H9 (cell line): ENCODE measurements at regions not wholly inside any gene's neighbourhood (a gene's known extent, or its start where the extent isn't known, plus 50 kb on each side); places are given as distances from the start of the nearest gene placed in this dataset.

Source experiments
- DNase-seq: peaks from one replicate; pipeline ENCODE4 v3.0.0-alpha.2; 2017
- H2AFZ ChIP-seq: one replicate; pipeline ENCODE4 v1.6.1; 2013; ENCODE audit warnings: mild to moderate bottlenecking, low read length, control low read depth, moderate library complexity
- H2AK5ac ChIP-seq: 2 replicates; pipeline ENCODE4 v1.6.1; 2013; ENCODE audit warnings: low read length, control low read depth, mixed read lengths; ENCODE audit not compliant: insufficient read length
- H2BK120ac ChIP-seq: one replicate; pipeline ENCODE4 v1.6.1; 2013; ENCODE audit warnings: low read depth, mild to moderate bottlenecking, low read length, control low read depth, inconsistent platforms; ENCODE audit not compliant: poor library complexity, severe bottlenecking
- H2BK12ac ChIP-seq: 2 replicates; pipeline ENCODE4 v1.6.1; 2013; ENCODE audit warnings: low read length, control low read depth, mixed read lengths, low read depth; ENCODE audit not compliant: insufficient read length
- H2BK15ac ChIP-seq: 2 replicates; pipeline ENCODE4 v1.6.1; 2013; ENCODE audit warnings: low read depth, low read length, control low read depth
- H2BK20ac ChIP-seq: one replicate; pipeline ENCODE4 v1.6.1; 2013; ENCODE audit warnings: low read depth, mild to moderate bottlenecking, low read length, control low read depth, inconsistent platforms; ENCODE audit not compliant: poor library complexity, severe bottlenecking
- H2BK5ac ChIP-seq: 2 replicates; pipeline ENCODE4 v1.6.1; 2013; ENCODE audit warnings: low read length, control low read depth, mixed read lengths; ENCODE audit not compliant: insufficient read length
- H3K14ac ChIP-seq: 2 replicates; pipeline ENCODE4 v1.6.1; 2013; ENCODE audit warnings: low read length, control low read depth; ENCODE audit not compliant: insufficient read depth
- H3K18ac ChIP-seq: 2 replicates; pipeline ENCODE4 v1.6.1; 2013; ENCODE audit warnings: low read depth, mild to moderate bottlenecking, mixed read lengths, low read length, control low read depth; ENCODE audit not compliant: insufficient read length
- H3K23ac ChIP-seq: 2 replicates; pipeline ENCODE4 v1.6.1; 2013; ENCODE audit warnings: low read length, control low read depth, mixed read lengths, low read depth; ENCODE audit not compliant: insufficient read length
- H3K23me2 ChIP-seq: 2 replicates; pipeline ENCODE4 v1.6.1; 2013; ENCODE audit warnings: low read depth, mild to moderate bottlenecking, mixed read lengths, low read length, control low read depth; ENCODE audit not compliant: insufficient read length, poor library complexity, severe bottlenecking
- H3K27ac ChIP-seq: 2 replicates; pipeline ENCODE4 v1.5.1; 2013; ENCODE audit warnings: low read length, control low read depth, mixed read lengths, low read depth; ENCODE audit not compliant: insufficient read length
- H3K27me3 ChIP-seq: 2 replicates; pipeline ENCODE4 v1.6.1; 2013; ENCODE audit warnings: low read length, control low read depth, inconsistent platforms; ENCODE audit not compliant: insufficient read depth
- H3K4ac ChIP-seq: 2 replicates; pipeline ENCODE4 v1.6.1; 2013; ENCODE audit warnings: low read depth, mild to moderate bottlenecking, control low read depth, inconsistent platforms, low read length, moderate library complexity
- H3K4me1 ChIP-seq: 2 replicates; pipeline ENCODE4 v1.6.1; 2013; ENCODE audit warnings: low read length, control low read depth, inconsistent platforms; ENCODE audit not compliant: insufficient read depth
- H3K4me2 ChIP-seq: 2 replicates; pipeline ENCODE4 v1.6.1; 2013; ENCODE audit warnings: low read length, control low read depth, mixed read lengths; ENCODE audit not compliant: insufficient read length, insufficient read depth
- H3K56ac ChIP-seq: 2 replicates; pipeline ENCODE4 v1.6.1; 2013; ENCODE audit warnings: low read depth, mild to moderate bottlenecking, mixed read lengths, low read length, control low read depth; ENCODE audit not compliant: insufficient read length
- H3K79me1 ChIP-seq: 2 replicates; pipeline ENCODE4 v1.6.1; 2013; ENCODE audit warnings: low read depth, mild to moderate bottlenecking, moderate library complexity, low read length, control low read depth, inconsistent platforms; ENCODE audit not compliant: insufficient read depth, poor library complexity, severe bottlenecking
- H3K79me2 ChIP-seq: 2 replicates; pipeline ENCODE4 v1.6.1; 2013; ENCODE audit warnings: low read length, control low read depth, inconsistent platforms; ENCODE audit not compliant: insufficient read depth
- H3K9ac ChIP-seq: 2 replicates; pipeline ENCODE4 v1.6.1; 2013; ENCODE audit warnings: low read length, control low read depth, mixed read lengths; ENCODE audit not compliant: insufficient read length; ENCODE audit errors: extremely low read depth
- H3K9me3 ChIP-seq: one replicate; pipeline ENCODE4 v1.6.1; 2013; ENCODE audit warnings: low read depth, low read length, inconsistent platforms; ENCODE audit not compliant: control insufficient read depth
- H3T11ph ChIP-seq: one replicate; pipeline ENCODE4 v1.6.1; 2013; ENCODE audit warnings: mild to moderate bottlenecking, low read length, control low read depth, inconsistent platforms
- H4K20me1 ChIP-seq: one replicate; pipeline ENCODE4 v1.6.1; 2013; ENCODE audit not compliant: control insufficient read depth, insufficient read length, insufficient read depth
- H4K5ac ChIP-seq: 2 replicates; pipeline ENCODE4 v1.6.1; 2013; ENCODE audit warnings: low read depth, mild to moderate bottlenecking, mixed read lengths, low read length, control low read depth; ENCODE audit not compliant: insufficient read length
- H4K8ac ChIP-seq: replicated peaks from 2 replicates; pipeline ENCODE4 v1.6.1; 2013; ENCODE audit warnings: low read length, control low read depth, mixed read lengths, low read depth; ENCODE audit not compliant: insufficient read length
- H4K91ac ChIP-seq: 2 replicates; pipeline ENCODE4 v1.6.1; 2013; ENCODE audit warnings: low read depth, mild to moderate bottlenecking, moderate library complexity, mixed read lengths, low read length, control low read depth; ENCODE audit not compliant: insufficient read length
- H3K27ac Mint-ChIP-seq, 3 experiments: 2 replicates in 2 of 3; 3 replicates in 1 of 3; pipeline ENCODE4 v1.8.0; 2020 to 2021; ENCODE audit warnings: mixed read lengths in 3 of 3, mild to moderate bottlenecking in 1 of 3, moderate library complexity in 1 of 3
- H3K27me3 Mint-ChIP-seq: 2 replicates; pipeline ENCODE4 v1.8.0; 2021; ENCODE audit warnings: low read depth, mild to moderate bottlenecking, moderate library complexity, mixed read lengths
- H3K36me3 Mint-ChIP-seq, 3 experiments: 2 replicates in 2 of 3; 3 replicates in 1 of 3; pipeline ENCODE4 v1.8.0; 2020 to 2021; ENCODE audit warnings: low read depth in 3 of 3, mixed read lengths in 3 of 3; ENCODE audit not compliant: insufficient read depth in 1 of 3
- H3K4me1 Mint-ChIP-seq, 2 experiments: 2 replicates each; pipeline ENCODE4 v1.8.0; 2020; ENCODE audit warnings: mixed read lengths in 2 of 2
- H3K4me3 Mint-ChIP-seq, 2 experiments: 2 replicates in 1 of 2; 3 replicates in 1 of 2; pipeline ENCODE4 v1.8.0; 2020 to 2021; ENCODE audit warnings: mild to moderate bottlenecking in 2 of 2, mixed read lengths in 2 of 2, moderate library complexity in 1 of 2
- H3K9me3 Mint-ChIP-seq, 2 experiments: 2 replicates in 1 of 2; 3 replicates in 1 of 2; pipeline ENCODE4 v1.8.0; 2020; ENCODE audit warnings: mild to moderate bottlenecking in 2 of 2, mixed read lengths in 2 of 2, moderate library complexity in 1 of 2
- CTCF ChIP-seq: fragments of 200-600 bp; sonication (generic); conservative IDR thresholded peaks from 3 replicates; pipeline ENCODE4 v1.8.0; 2021; ENCODE audit warnings: antibody characterized with exemption, mild to moderate bottlenecking
- WGBS: extraction: QIAGEN DNeasy Blood & Tissue Kit; methylation state at CpG from one replicate; pipeline ENCODE4 v1.1.7; 2013; ENCODE audit warnings: missing lambda C conversion rate, low lambda C conversion rate, mixed read lengths; ENCODE audit not compliant: insufficient read length; ENCODE audit errors: extremely low coverage; 5-methylcytosine and 5-hydroxymethylcytosine counted together

GRCh38 chr3:191727338-191727737 is 266.4 kb downstream of the PYDC2 start:
- Histone ChIP-seq H2AK5ac (no peak overlapping the region), H3K9me3 (no peaks in the 10 kb centered on the region), H3K79me2 (no peaks in the 10 kb centered on the region), H2BK120ac (no peak overlapping the region), H2BK20ac (no peak overlapping the region), H3K14ac (no peak overlapping the region), H3K9ac (no peak overlapping the region), H4K91ac (no peak overlapping the region), H2BK5ac (no peak overlapping the region), H4K8ac (no peak overlapping the region), H4K5ac (no peak overlapping the region), H3K27ac (no peak overlapping the region), H3K79me1 (no peaks in the 10 kb centered on the region), H3K23ac (no peak overlapping the region), H2BK15ac (no peak overlapping the region), H3K4me2 (no peak overlapping the region), H3K23me2 (no peaks in the 10 kb centered on the region), H3K56ac (no peak overlapping the region), H3K18ac (no peak overlapping the region), H2AFZ (no peak overlapping the region), H3T11ph (no peak overlapping the region), H2BK12ac (no peak overlapping the region), H3K4me1 (no peaks in the 10 kb centered on the region), H4K20me1 (no peaks in the 10 kb centered on the region), H3K27me3 (no peaks in the 10 kb centered on the region), H3K4ac (no peak overlapping the region)
- TF ChIP-seq CTCF, result no peak
- Mint-ChIP-seq H3K27ac (no peak overlapping the region), H3K27me3 (no peaks in the 10 kb centered on the region), H3K4me1 (no peaks in the 10 kb centered on the region), H3K9me3 (no peaks in the 10 kb centered on the region), H3K36me3 (no peaks in the 10 kb centered on the region), H3K4me3 (no peak overlapping the region)
- no peak for DNase-seq
- WGBS, result no CpG with 5 or more reads among the region's 1 CpG
